Ishikawa (cell line): ENCODE measurements at regions not wholly inside any gene's neighbourhood (a gene's known extent, or its start where the extent isn't known, plus 50 kb on each side); places are given as distances from the start of the nearest gene placed in this dataset.

Source experiments
- CEBPB ChIP-seq: IDR thresholded peaks from 2 replicates; pipeline ENCODE4 v1.6.1; 2012
- CREB1 ChIP-seq: IDR thresholded peaks from 2 replicates; pipeline ENCODE4 v1.6.1; 2012; ENCODE audit warnings: low read depth
- EGR1 ChIP-seq: IDR thresholded peaks from 2 replicates; pipeline ENCODE4 v1.6.1; 2012
- EP300 ChIP-seq: IDR thresholded peaks from 2 replicates; pipeline ENCODE4 v1.6.1; 2012; ENCODE audit warnings: borderline replicate concordance
- FOXM1 ChIP-seq: IDR thresholded peaks from 2 replicates; pipeline ENCODE4 v1.6.1; 2012; ENCODE audit warnings: low read depth, borderline replicate concordance
- MAX ChIP-seq: IDR thresholded peaks from 2 replicates; pipeline ENCODE4 v1.6.1; 2012
- NFIC ChIP-seq: IDR thresholded peaks from 2 replicates; pipeline ENCODE4 v1.6.1; 2012
- RAD21 ChIP-seq: IDR thresholded peaks from 2 replicates; pipeline ENCODE4 v1.6.1; 2012; ENCODE audit warnings: low read depth
- TAF1 ChIP-seq: IDR thresholded peaks from 2 replicates; pipeline ENCODE4 v1.6.1; 2012; ENCODE audit warnings: low read depth, mild to moderate bottlenecking
- TCF12 ChIP-seq: IDR thresholded peaks from 2 replicates; pipeline ENCODE4 v1.6.1; 2012; ENCODE audit warnings: low read depth
- TEAD4 ChIP-seq: IDR thresholded peaks from 2 replicates; pipeline ENCODE4 v1.6.1; 2012
- YY1 ChIP-seq: IDR thresholded peaks from 2 replicates; pipeline ENCODE4 v1.6.1; 2012; ENCODE audit warnings: low read depth
- ZBTB7A ChIP-seq: IDR thresholded peaks from 2 replicates; pipeline ENCODE4 v1.6.1; 2012; ENCODE audit warnings: low read depth
- TF ChIP-seq, protein P1 (sequence below): IDR thresholded peaks from 2 replicates; pipeline ENCODE4 v1.6.1; 2012
- TF ChIP-seq, protein P2 (sequence below): IDR thresholded peaks from 2 replicates; pipeline ENCODE4 v1.6.1; 2012; ENCODE audit warnings: low read depth, mild to moderate bottlenecking

GRCh38 chrX:65971151-65971550 is 68.7 kb downstream of the VSIG4 start:
- TF ChIP-seq EGR1 (no peak), ZBTB7A (no peak)

DNA sequence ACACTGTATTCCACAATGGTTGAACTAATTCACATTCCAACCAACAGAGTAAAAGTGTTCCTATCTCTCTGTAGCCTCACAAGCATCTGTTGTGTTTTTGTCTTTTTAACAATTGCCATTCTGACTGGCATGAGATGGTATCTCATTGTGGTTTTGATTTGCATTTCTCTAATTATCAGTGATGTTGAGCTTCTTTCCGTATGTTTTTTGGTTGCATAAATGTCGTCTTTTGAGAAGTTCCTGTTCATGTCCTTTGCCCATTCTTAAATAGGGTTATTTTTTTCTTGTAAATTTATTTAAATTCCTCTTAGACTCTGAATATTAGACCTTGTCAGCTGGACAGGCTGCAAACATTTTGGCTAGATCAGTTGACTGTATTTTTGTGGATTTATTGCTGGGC is 78.2 kb downstream of the VSIG4 start:
- TF ChIP-seq TAF1 = no peak
- no peak for TF ChIP-seq CREB1
- no peak for TF ChIP-seq CEBPB
- no peak for TF ChIP-seq RAD21
- TF ChIP-seq TEAD4 = no peak
- TF ChIP-seq, protein P1, sequence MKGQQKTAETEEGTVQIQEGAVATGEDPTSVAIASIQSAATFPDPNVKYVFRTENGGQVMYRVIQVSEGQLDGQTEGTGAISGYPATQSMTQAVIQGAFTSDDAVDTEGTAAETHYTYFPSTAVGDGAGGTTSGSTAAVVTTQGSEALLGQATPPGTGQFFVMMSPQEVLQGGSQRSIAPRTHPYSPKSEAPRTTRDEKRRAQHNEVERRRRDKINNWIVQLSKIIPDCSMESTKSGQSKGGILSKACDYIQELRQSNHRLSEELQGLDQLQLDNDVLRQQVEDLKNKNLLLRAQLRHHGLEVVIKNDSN = no peak
- TF ChIP-seq ZBTB7A = no peak
- no peak for TF ChIP-seq YY1
- no peak for TF ChIP-seq EGR1
- TF ChIP-seq, protein P2, sequence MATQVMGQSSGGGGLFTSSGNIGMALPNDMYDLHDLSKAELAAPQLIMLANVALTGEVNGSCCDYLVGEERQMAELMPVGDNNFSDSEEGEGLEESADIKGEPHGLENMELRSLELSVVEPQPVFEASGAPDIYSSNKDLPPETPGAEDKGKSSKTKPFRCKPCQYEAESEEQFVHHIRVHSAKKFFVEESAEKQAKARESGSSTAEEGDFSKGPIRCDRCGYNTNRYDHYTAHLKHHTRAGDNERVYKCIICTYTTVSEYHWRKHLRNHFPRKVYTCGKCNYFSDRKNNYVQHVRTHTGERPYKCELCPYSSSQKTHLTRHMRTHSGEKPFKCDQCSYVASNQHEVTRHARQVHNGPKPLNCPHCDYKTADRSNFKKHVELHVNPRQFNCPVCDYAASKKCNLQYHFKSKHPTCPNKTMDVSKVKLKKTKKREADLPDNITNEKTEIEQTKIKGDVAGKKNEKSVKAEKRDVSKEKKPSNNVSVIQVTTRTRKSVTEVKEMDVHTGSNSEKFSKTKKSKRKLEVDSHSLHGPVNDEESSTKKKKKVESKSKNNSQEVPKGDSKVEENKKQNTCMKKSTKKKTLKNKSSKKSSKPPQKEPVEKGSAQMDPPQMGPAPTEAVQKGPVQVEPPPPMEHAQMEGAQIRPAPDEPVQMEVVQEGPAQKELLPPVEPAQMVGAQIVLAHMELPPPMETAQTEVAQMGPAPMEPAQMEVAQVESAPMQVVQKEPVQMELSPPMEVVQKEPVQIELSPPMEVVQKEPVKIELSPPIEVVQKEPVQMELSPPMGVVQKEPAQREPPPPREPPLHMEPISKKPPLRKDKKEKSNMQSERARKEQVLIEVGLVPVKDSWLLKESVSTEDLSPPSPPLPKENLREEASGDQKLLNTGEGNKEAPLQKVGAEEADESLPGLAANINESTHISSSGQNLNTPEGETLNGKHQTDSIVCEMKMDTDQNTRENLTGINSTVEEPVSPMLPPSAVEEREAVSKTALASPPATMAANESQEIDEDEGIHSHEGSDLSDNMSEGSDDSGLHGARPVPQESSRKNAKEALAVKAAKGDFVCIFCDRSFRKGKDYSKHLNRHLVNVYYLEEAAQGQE = no peak
- no peak for TF ChIP-seq TCF12
- TF ChIP-seq EP300 = no peak
- TF ChIP-seq NFIC = no peak
- no peak for TF ChIP-seq MAX
- TF ChIP-seq FOXM1 = no peak

GRCh38 chrX:65948103-65948502 is 91.8 kb downstream of the VSIG4 start:
- no peak for TF ChIP-seq NFIC
- TF ChIP-seq, protein P1 = no peak

DNA sequence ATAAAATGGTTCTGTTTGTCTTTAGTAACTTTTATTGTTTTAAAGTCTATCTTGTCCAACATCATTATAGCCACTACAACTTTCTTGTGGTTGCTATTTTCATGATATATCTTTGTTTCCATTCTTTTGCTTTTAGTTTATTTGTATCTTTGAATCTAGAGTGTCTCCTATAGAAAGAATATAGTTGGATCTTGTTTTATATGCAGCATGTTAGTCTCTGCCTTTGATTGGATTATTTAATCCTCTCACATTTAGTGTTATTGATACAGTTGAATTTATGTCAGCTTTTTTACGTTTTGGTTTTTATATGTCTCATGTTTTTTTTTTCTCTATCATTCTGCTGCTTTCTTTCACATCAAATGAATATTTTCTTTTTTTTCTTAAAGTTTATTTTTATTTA is 98.1 kb downstream of the VSIG4 start:
- TF ChIP-seq MAX (no peak), EGR1 (no peak), EP300 (no peak), CEBPB (no peak), CREB1 (no peak), FOXM1 (no peak), YY1 (no peak), TAF1 (no peak), NFIC (no peak), TCF12 (no peak), ZBTB7A (no peak), TEAD4 (no peak), RAD21 (no peak)
- TF ChIP-seq, protein P1 = no peak
- TF ChIP-seq, protein P2 = no peak

DNA sequence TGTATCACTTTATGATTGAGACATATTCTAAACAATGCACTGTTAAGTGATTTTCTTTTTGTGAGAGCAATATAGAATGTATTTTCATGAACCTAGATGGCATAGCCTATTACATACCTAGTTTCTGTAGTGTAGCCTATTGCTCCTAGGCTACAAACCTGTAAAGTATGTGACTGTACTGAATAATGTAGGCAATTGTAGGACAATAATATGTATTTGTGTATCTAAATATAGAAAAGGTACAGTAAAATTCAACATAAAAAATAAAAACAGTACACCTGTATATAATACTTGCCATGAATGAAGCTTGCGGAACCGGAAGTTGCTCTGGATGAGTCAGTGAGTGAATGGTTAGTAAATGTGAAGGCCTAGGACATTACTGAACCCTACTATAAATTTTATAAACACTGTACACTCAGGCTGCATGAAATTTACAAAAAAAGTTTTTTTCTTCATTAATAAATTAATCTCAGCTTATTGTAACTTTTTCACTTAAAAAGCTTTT is 106.7 kb downstream of the VSIG4 start:
- TF ChIP-seq FOXM1 = no peak
- TF ChIP-seq TEAD4 = no peak
- TF ChIP-seq CEBPB = no peak
- TF ChIP-seq CREB1 = no peak
- no peak for TF ChIP-seq NFIC
- no peak for TF ChIP-seq TAF1
- no peak for TF ChIP-seq ZBTB7A
- no peak for TF ChIP-seq TCF12
- TF ChIP-seq, protein P2 = no peak
- TF ChIP-seq EGR1 = no peak
- TF ChIP-seq MAX = no peak
- no peak for TF ChIP-seq RAD21
- TF ChIP-seq, protein P1 = no peak
